ENCODE measurements at regions not wholly inside any gene's neighbourhood (a gene's known extent, or its start where the extent isn't known, plus 50 kb on each side); places are given as distances from the start of the nearest gene placed in this dataset.
"Not testable (repeated sequence)": the region's sequence is repeated elsewhere in the genome, so short reads cannot be mapped to it uniquely, and the experiment has no call there.

- peak; percentile 98 for DNase-seq
These were observed 1192.1 kb upstream of the CELF2 start for GRCh38 chr10:9825491-9826018.

GRCh38 chr10:9828110-9828509, 1189.6 kb upstream of the CELF2 start:
- no peak for DNase-seq

- DNase-seq, result no peak
These were observed 1183.7 kb upstream of the CELF2 start for GRCh38 chr10:9833942-9834341.

GRCh38 chr10:9834434-9834833, 1183.2 kb upstream of the CELF2 start:
- DNase-seq, result no peak

- DNase-seq, result no peak
These were observed 1172.6 kb upstream of the CELF2 start for GRCh38 chr10:9845075-9845474.

- no peak for DNase-seq
These were observed 1169.4 kb upstream of the CELF2 start for GRCh38 chr10:9848278-9848677.

- DNase-seq, result no peak
These were observed 1168.7 kb upstream of the CELF2 start for GRCh38 chr10:9848981-9849380.

- DNase-seq, result no peak
These were observed 1167.3 kb upstream of the CELF2 start for GRCh38 chr10:9850415-9850814.

GRCh38 chr10:9851808-9852207, 1165.9 kb upstream of the CELF2 start:
- DNase-seq, result no peak

- DNase-seq, result no peak
These were observed 1164.0 kb upstream of the CELF2 start for GRCh38 chr10:9853405-9854355.

- DNase-seq, result not testable (repeated sequence)
These were observed 1162.2 kb upstream of the CELF2 start for GRCh38 chr10:9855451-9855850.

- no peak for DNase-seq
These were observed 1158.9 kb upstream of the CELF2 start for GRCh38 chr10:9858816-9859215.

GRCh38 chr10:9860045-9860444, 1157.6 kb upstream of the CELF2 start:
- DNase-seq, result no peak

GRCh38 chr10:9863559-9864121, 1154.0 kb upstream of the CELF2 start:
- no peak for DNase-seq

- no peak for DNase-seq
These were observed 1149.2 kb upstream of the CELF2 start for GRCh38 chr10:9868499-9868898.

- DNase-seq, result peak; percentile 21
These were observed 1148.5 kb upstream of the CELF2 start for GRCh38 chr10:9869205-9869604.

GRCh38 chr10:9869606-9870176, 1148.0 kb upstream of the CELF2 start:
- no peak for DNase-seq

- DNase-seq, result no peak
These were observed 1142.3 kb upstream of the CELF2 start for GRCh38 chr10:9875353-9875752.

- DNase-seq, result no peak
These were observed 1139.7 kb upstream of the CELF2 start for GRCh38 chr10:9877978-9878377.

GRCh38 chr10:9878383-9878782, 1139.3 kb upstream of the CELF2 start:
- no peak for DNase-seq

- DNase-seq, result peak; percentile 52
These were observed 1131.9 kb upstream of the CELF2 start for GRCh38 chr10:9885761-9886160.

- no peak for DNase-seq
These were observed 1130.9 kb upstream of the CELF2 start for GRCh38 chr10:9886772-9887171.

GRCh38 chr10:9895453-9895852, 1122.2 kb upstream of the CELF2 start:
- DNase-seq, result no peak

GRCh38 chr10:9895981-9896380, 1121.7 kb upstream of the CELF2 start:
- no peak for DNase-seq
